Ovary (tissue), 7 donors: ENCODE measurements at regions not wholly inside any gene's neighbourhood (a gene's known extent, or its start where the extent isn't known, plus 50 kb on each side); places are given as distances from the start of the nearest gene placed in this dataset.

Source experiments
- DNase-seq, 5 donors: peaks; one replicate each; pipeline ENCODE4 v3.0.0-alpha.2; 2019 to 2020
- H3K27ac ChIP-seq, 2 donors: fragments of 200-600 bp; one replicate each; pipeline versions ENCODE4 v1.5.1 to v1.8.0; 2019 to 2022
- H3K27me3 ChIP-seq: fragments of 200-600 bp; one replicate; pipeline ENCODE4 v1.8.0; 2022
- H3K36me3 ChIP-seq: fragments of 200-600 bp; sonication (generic); one replicate; pipeline ENCODE4 v1.5.1; 2019
- H3K4me1 ChIP-seq: one replicate; pipeline ENCODE4 v1.8.1; 2013; ENCODE audit warnings: mild to moderate bottlenecking, moderate library complexity; ENCODE audit not compliant: insufficient read depth
- H3K4me3 ChIP-seq: fragments of 200-600 bp; sonication (generic); one replicate; pipeline ENCODE4 v1.5.1; 2017
- H3K9me3 ChIP-seq, 2 donors: fragments of 200-600 bp in 1 of 2; sonication (generic) in 1 of 2; one replicate each; pipeline versions ENCODE4 v1.5.1 to v1.8.1; 2013 to 2019; ENCODE audit warnings: mild to moderate bottlenecking in 1 of 2, moderate library complexity in 1 of 2
- EP300 ChIP-seq: sonication (generic); formaldehyde crosslinking; IDR thresholded peaks from one replicate; pipeline ENCODE4 v1.6.1; 2017; ENCODE audit warnings: antibody characterized with exemption
- POLR2A ChIP-seq: fragments of 450-650 bp; IDR thresholded peaks from one replicate; pipeline ENCODE4 v1.6.1; 2017; ENCODE audit warnings: antibody characterized with exemption, mild to moderate bottlenecking, moderate library complexity
- WGBS, 3 donors: extraction: QIAGEN DNeasy Blood & Tissue Kit in 1 of 3; methylation state at CpG; one replicate each; pipeline versions ENCODE4 v1.1.5 to v1.1.7; 2013 to 2017; 5-methylcytosine and 5-hydroxymethylcytosine counted together
- intact Hi-C, 4 donors: fragments of 100-400 bp; cut with DNase I; formaldehyde crosslinking; loops; one replicate each; pipeline versions ENCODE4 v1.11.0 to v1.15.1; 2022 to 2023
- TF ChIP-seq, protein P1 (sequence below), 3 donors: fragments of 450-650 bp in 2 of 3; fragments of 200-600 bp in 1 of 3; IDR thresholded peaks; one replicate each; pipeline versions ENCODE4 v1.5.1 to v1.8.0; 2016 to 2022; ENCODE audit warnings: antibody characterized with exemption in 3 of 3, mild to moderate bottlenecking in 1 of 3
- donor health status: DM: no; HTN: no; CAD: no; lungs with moderate emphysema.
- donor health status: DM: no; HTN: no; CAD: no.
- donor health status: Bipolar disorder and iron deficiency.
- donor health status: DM: no; HTN: no; CAD: no.
- donor health status: DM: yes; HTN: yes; CAD: no.

DNA sequence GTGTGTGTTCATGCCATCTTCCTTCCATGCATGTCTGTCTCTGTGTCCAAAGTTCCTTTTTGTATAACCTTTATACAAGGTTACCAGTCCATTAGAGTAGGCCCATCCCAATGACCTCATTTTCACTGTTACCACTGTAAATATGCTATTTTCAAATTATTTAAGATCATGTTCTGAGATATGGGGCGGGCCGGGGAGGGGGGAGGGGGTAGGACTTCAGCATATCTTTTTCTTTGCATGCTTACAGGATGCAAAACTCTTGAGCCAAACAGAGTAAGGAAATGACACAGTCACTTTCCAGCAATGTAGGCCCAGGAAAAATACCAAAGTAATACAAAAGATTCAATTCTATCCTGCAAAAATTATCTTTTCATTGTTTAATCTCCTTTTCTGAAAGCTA, 124.1 kb upstream of the HNRNPA3 start:
- intact Hi-C loops = no loop called here

DNA sequence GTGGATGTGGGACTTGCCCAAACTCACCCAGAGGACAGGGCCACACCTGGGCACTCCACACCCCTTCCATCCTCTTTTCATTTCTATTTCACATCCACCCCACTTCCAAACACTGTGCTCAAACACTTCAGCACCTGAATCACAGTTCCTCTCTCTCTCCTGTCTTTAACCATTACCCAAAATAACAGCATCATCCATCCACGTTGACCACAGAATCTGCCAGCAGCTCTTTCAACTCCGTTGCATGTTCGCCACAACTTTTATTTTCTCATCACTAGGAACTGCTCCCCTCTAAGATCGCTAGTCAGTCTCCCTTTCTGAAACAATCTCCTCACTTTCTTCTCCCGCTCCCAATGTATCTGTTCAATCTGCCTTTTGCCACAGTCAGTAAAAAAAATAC, 121.6 kb upstream of the HNRNPA3 start:
- DNase-seq = no peak
- Histone ChIP-seq H3K27me3 (no peaks in the 10 kb centered on the region), H3K36me3 (no peaks in the 10 kb centered on the region), H3K4me1 (no peaks in the 10 kb centered on the region), H3K4me3 (no peak overlapping the region), H3K9me3 (no peaks in the 10 kb centered on the region), H3K27ac (no peak overlapping the region)
- intact Hi-C loops = no loop called here
- WGBS, 3 donors = 87 to 89% (median 87%) methylated on average over 5 of the region's 5 CpGs
- TF ChIP-seq POLR2A = no peak
- no peak for TF ChIP-seq EP300
- TF ChIP-seq, protein P1, sequence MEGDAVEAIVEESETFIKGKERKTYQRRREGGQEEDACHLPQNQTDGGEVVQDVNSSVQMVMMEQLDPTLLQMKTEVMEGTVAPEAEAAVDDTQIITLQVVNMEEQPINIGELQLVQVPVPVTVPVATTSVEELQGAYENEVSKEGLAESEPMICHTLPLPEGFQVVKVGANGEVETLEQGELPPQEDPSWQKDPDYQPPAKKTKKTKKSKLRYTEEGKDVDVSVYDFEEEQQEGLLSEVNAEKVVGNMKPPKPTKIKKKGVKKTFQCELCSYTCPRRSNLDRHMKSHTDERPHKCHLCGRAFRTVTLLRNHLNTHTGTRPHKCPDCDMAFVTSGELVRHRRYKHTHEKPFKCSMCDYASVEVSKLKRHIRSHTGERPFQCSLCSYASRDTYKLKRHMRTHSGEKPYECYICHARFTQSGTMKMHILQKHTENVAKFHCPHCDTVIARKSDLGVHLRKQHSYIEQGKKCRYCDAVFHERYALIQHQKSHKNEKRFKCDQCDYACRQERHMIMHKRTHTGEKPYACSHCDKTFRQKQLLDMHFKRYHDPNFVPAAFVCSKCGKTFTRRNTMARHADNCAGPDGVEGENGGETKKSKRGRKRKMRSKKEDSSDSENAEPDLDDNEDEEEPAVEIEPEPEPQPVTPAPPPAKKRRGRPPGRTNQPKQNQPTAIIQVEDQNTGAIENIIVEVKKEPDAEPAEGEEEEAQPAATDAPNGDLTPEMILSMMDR (IDR thresholded peaks at IDR 0.05) = no peak

More for the DNA sequence above, 124.1 kb upstream of the HNRNPA3 start:
- Histone ChIP-seq H3K9me3 (no peaks in the 10 kb centered on the region), H3K4me1 (no peaks in the 10 kb centered on the region), H3K4me3 (no peak overlapping the region), H3K27ac (no peak overlapping the region), H3K36me3 (no peaks in the 10 kb centered on the region), H3K27me3 (no peaks in the 10 kb centered on the region)
- no peak for DNase-seq
- 67 to 79% (median 69%) methylated on average over 2 of the region's 2 CpGs for WGBS, 3 donors
- TF ChIP-seq, protein P1 (IDR thresholded peaks at IDR 0.05) = no peak
- TF ChIP-seq POLR2A (no peak), EP300 (no peak)

DNA sequence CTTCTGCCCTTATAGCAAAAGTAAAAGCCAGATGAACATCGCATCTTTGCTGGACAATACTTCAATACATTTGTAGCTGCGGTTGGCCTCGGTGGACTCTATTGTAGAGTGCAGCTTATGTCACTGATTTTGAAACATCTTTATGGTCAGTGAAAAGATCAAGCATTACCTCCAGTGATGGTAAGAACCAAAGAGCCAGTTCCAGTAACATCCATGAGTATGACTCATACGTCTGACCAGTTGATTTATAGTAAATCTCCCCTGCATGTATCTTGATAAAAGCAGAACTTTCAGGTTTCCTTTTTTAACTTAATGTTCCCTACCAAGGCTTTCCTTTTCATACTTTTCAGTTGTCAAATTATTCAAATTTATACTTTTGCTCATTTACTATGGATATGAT, 119.2 kb upstream of the HNRNPA3 start:
- 90 to 94% (median 93%) methylated on average over 4 of the region's 4 CpGs for WGBS, 3 donors
- H3K4me1 ChIP-seq = no peaks in the 10 kb centered on the region
- H3K36me3 ChIP-seq = no peaks in the 10 kb centered on the region
- no peak for DNase-seq
- TF ChIP-seq EP300 = no peak
- TF ChIP-seq, protein P1 (IDR thresholded peaks at IDR 0.05) = no peak
- no peaks in the 10 kb centered on the region for H3K27me3 ChIP-seq
- H3K9me3 ChIP-seq = no peaks in the 10 kb centered on the region
- no peak overlapping the region for H3K4me3 ChIP-seq
- intact Hi-C loops = no loop called here
- no peak overlapping the region for H3K27ac ChIP-seq

DNA sequence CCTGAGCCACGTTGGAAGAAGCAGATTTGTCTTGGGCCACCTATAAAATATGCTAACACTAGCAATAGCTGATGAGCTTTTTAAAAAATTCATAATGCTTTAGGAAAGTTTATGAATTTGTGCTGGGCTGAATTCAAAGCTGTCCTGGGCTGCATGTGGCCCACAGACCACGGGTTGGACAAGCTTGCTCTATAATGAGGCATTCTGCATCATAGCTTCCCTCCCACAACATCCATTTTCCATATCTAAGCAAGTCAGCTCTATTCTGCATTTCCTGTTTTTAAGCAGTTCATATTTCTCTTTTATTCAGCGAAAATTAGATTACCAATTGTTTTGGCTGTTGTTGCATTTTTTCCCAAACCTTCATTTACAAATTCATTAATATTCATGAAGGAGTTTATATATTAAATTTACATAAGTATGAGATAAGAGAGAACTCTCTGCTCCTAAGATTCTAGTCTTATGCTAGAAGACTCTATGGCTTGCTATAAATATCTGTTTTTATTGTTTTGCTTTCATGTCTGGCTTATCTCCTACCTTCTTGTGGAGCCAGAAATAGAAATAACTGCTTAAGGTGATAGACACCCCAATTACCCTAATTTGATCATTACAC, 114.5 kb upstream of the HNRNPA3 start:
- Histone ChIP-seq H3K27me3 (no peaks in the 10 kb centered on the region), H3K4me3 (no peak overlapping the region), H3K27ac (no peak overlapping the region), H3K4me1 (no peaks in the 10 kb centered on the region), H3K36me3 (no peaks in the 10 kb centered on the region), H3K9me3 (no peaks in the 10 kb centered on the region)
- no peak for DNase-seq
- intact Hi-C loops = no loop called here
- TF ChIP-seq EP300 (no peak), POLR2A (no peak)
- TF ChIP-seq, protein P1 (IDR thresholded peaks at IDR 0.05) = no peak
- WGBS, 3 donors = 10 to 19% (median 17%) methylated on average over 3 of the region's 3 CpGs
